BJ (cell line): ENCODE measurements at regions not wholly inside any gene's neighbourhood (a gene's known extent, or its start where the extent isn't known, plus 50 kb on each side); places are given as distances from the start of the nearest gene placed in this dataset.

Experiments
- CTCF ChIA-PET: fragments of 350-600 bp; formaldehyde crosslinking; extraction: SDS; loops from one replicate; lab custom pipeline; 2021; ENCODE audit warnings: antibody characterized with exemption, inconsistent platforms; lab: Yijun Ruan, JAX
- POLR2A ChIA-PET: fragments of 300-600 bp; sonication (Branson Sonifier 250); formaldehyde crosslinking; extraction: SDS; loops from one replicate; lab custom pipeline; 2021; ENCODE audit warnings: antibody characterized with exemption; lab: Charles Lee
- DNase-seq: peaks from one replicate; pipeline ENCODE4 v3.0.0-alpha.2; 2011; ENCODE audit warnings: low read depth
- H3K27me3 ChIP-seq: 2 replicates; pipeline ENCODE4 v1.6.0; 2011; ENCODE audit warnings: low read length; ENCODE audit not compliant: control insufficient read depth, insufficient read depth
- H3K36me3 ChIP-seq: 2 replicates; pipeline ENCODE4 v1.5.1; 2011; ENCODE audit warnings: low read length; ENCODE audit not compliant: control insufficient read depth, insufficient read depth
- H3K4me3 ChIP-seq: 2 replicates; pipeline ENCODE4 v1.5.1; 2011; ENCODE audit warnings: low read depth, mild to moderate bottlenecking, control low read depth, low read length
- TF ChIP-seq, protein P1 (sequence below): IDR thresholded peaks from 2 replicates; pipeline ENCODE4 v1.5.1; 2011; ENCODE audit warnings: low read depth, mild to moderate bottlenecking, control low read depth, inconsistent platforms, low read length, moderate library complexity; ENCODE audit not compliant: insufficient read depth

DNA sequence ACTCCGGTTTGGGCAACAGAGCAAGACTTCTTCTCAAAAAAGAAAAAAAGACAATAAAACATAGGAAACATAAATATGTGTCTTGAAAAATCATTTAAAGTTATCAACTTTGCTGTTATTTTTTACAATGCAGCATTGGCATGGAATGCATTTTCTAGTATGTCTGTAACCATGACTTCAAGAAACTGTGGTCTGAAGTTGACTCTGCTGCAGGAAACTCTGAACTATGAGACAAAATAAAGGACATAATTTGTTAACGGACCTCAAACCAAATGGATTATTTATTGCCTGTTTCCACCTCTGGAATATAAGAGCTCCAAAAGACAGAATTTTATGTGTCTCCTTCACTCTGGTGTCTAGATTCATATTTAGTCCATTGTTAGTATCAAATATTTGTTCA is 79.1 kb downstream of the TRIB2 start:
- ChIA-PET POLR2A (no interaction called here), CTCF (no interaction called here)
- Histone ChIP-seq H3K36me3 (no peaks in the 10 kb centered on the region), H3K27me3 (no peaks in the 10 kb centered on the region), H3K4me3 (no peak overlapping the region)
- TF ChIP-seq, protein P1, sequence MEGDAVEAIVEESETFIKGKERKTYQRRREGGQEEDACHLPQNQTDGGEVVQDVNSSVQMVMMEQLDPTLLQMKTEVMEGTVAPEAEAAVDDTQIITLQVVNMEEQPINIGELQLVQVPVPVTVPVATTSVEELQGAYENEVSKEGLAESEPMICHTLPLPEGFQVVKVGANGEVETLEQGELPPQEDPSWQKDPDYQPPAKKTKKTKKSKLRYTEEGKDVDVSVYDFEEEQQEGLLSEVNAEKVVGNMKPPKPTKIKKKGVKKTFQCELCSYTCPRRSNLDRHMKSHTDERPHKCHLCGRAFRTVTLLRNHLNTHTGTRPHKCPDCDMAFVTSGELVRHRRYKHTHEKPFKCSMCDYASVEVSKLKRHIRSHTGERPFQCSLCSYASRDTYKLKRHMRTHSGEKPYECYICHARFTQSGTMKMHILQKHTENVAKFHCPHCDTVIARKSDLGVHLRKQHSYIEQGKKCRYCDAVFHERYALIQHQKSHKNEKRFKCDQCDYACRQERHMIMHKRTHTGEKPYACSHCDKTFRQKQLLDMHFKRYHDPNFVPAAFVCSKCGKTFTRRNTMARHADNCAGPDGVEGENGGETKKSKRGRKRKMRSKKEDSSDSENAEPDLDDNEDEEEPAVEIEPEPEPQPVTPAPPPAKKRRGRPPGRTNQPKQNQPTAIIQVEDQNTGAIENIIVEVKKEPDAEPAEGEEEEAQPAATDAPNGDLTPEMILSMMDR: no peak
- DNase-seq: no peak

DNA sequence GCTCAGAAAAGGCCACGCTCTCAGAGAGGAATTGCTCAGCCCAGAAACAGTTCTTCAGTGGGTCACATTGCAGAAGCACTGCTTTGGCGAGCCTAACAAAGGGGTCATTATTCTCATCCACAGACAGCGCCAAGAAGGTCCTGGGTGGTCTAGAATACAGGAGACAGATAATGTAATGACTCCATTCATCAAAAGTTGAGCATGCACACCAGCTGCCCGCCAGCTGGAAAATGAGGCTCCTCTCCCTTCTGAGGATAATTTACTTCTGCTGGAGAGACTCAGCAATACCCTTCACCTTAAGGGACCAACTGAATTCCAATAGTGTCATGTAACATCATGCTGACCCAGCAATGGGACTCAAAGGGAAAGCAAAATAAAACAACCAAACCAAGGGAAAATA is 79.9 kb downstream of the TRIB2 start:
- H3K36me3 ChIP-seq: no peaks in the 10 kb centered on the region
- TF ChIP-seq, protein P1: no peak
- H3K4me3 ChIP-seq: no peak overlapping the region
- no peak for DNase-seq
- ChIA-PET POLR2A (no interaction called here), CTCF (no interaction called here)
- H3K27me3 ChIP-seq: no peaks in the 10 kb centered on the region

DNA sequence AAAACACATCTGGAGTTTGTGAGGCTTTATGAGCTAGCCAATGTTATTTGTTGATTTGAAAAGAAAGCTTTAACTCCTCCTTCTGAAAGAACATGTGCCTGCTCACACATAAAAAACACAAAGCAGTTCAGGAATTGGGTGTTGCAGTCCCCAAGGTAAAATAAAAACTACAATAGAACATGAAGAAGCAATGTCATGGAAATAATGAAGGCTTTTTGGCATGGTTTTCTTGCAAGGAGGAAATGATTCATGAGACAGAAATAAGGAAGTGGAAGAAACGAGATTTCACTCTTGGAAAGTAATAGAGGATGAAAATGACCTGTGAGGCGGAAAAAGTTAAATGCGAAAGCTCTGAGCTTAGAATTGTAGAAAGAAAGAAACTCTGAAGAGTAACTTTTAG is 81.1 kb downstream of the TRIB2 start:
- ChIA-PET CTCF (no interaction called here), POLR2A (no interaction called here)
- Histone ChIP-seq H3K27me3 (no peaks in the 10 kb centered on the region), H3K4me3 (no peak overlapping the region), H3K36me3 (no peaks in the 10 kb centered on the region)
- DNase-seq: no peak
- TF ChIP-seq, protein P1: no peak

DNA sequence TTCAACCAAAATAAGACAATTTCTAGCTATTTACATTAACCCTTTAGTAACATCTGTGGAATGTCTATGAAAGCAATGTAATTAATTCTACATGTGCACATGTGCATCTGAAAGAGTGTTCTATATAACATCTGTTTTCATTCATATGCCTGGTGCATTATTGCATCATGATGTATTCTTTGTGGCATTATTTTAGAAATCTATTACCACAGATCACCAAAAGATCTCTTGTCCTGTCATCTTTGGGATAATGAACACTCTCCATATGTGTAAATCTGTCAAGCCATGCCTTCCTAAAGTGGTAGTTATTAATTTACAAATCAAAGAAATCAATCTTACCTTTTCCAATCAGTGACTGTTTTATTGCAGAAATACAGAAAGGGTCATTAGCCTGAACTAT is 86.9 kb downstream of the TRIB2 start:
- CTCF ChIA-PET: interaction anchor here (0.6 to 1.8 kb wide), 3 partner anchors 12 to 204 kb away, joined by 3 read pairs; no protein-coding TSS in a partner anchor

DNA sequence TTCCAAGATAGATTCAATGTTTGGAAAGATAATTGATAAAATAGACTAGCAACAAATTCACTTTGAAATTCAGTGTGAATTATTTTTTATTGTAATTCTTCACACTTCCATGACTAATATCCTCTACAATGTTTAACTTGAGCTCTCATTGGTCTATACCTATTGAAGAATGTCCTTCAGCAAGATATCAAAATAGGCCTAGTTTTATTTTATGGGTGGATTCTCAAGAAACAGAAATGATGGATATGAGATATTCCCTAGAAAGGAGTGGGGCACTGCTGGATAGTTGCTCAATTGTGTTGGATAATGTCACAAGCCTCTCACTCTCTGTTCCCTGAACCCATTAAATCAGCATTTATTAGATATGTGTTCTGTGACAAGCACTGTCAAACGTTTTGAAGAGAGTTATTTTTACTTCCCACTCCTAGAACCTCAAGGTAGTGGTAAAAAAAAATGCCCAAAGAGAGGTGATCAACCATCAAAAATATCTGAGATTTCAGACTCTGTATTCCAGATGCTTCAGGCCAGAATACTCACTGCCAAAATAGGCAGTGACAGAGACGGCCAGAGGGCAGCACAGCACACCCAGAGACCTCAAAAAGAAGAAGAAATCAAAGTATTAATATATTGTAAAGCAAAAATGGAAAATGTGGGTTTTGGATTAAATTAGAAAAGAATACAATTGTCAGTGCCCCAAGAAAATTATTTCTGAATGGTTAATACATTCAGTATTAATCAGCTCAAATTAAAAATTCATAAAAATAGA is 87.5 kb downstream of the TRIB2 start:
- CTCF ChIA-PET: interaction anchor here (0.6 to 1.8 kb wide), 2 partner anchors 12 to 19 kb away, joined by 3 read pairs; no protein-coding TSS in a partner anchor
- no peak for DNase-seq
- POLR2A ChIA-PET: interaction anchor here (0.6 kb wide), 1 partner anchor 82 kb away, joined by 3 read pairs; no protein-coding TSS in a partner anchor
- TF ChIP-seq, protein P1: no peak
- no peak overlapping the region for H3K4me3 ChIP-seq
- no peaks in the 10 kb centered on the region for H3K27me3 ChIP-seq
- no peaks in the 10 kb centered on the region for H3K36me3 ChIP-seq

More for the DNA sequence above, 86.9 kb downstream of the TRIB2 start:
- DNase-seq: no peak
- TF ChIP-seq, protein P1: no peak
- no peaks in the 10 kb centered on the region for H3K27me3 ChIP-seq
- POLR2A ChIA-PET: no interaction called here
- H3K36me3 ChIP-seq: no peaks in the 10 kb centered on the region
- H3K4me3 ChIP-seq: no peak overlapping the region
